Stimulated activated CD4-positive, alpha-beta T cell treated with anti-CD3 and anti-CD28 coated beads, TNF-alpha, amount 100 ng/mL, for 1 hour (primary cell): ENCODE measurements at regions not wholly inside any gene's neighbourhood (a gene's known extent, or its start where the extent isn't known, plus 50 kb on each side); places are given as distances from the start of the nearest gene placed in this dataset.

Source experiments
- DNase-seq, 3 donors: peaks; one replicate each; pipeline ENCODE4 v3.0.0-alpha.2; 2020; ENCODE audit warnings: low read depth in 3 of 3, low spot score in 1 of 3

GRCh38 chrX:40318801-40319200 lies 221.0 kb upstream of the BCOR start:
- no peak for DNase-seq

DNA sequence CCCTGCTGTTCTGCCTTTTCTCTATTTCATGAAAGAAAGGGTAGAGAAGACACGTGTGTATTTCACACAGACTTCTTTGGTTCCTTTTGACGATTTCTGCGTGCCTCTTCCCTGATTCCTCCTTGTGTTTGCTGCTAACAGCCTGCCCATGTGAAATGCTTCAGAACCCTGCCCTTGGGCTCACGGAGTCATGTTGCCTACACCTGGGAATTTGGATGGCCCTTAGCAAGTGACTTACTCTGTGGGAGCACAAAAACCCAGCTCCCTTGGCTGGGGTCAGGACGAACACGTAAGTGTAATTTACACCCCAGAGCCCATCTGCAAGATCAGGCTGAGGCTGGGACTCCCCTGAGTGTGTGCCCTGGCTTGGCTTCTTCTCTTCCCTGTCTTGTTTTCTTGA lies 220.3 kb upstream of the BCOR start:
- DNase-seq: no peak

- DNase-seq: no peak
Observed at GRCh38 chrX:40316502-40316901, 218.7 kb upstream of the BCOR start.

GRCh38 chrX:40314070-40314469 lies 216.3 kb upstream of the BCOR start:
- DNase-seq: no peak

GRCh38 chrX:40313269-40313668 lies 215.5 kb upstream of the BCOR start:
- DNase-seq: no peak

DNA sequence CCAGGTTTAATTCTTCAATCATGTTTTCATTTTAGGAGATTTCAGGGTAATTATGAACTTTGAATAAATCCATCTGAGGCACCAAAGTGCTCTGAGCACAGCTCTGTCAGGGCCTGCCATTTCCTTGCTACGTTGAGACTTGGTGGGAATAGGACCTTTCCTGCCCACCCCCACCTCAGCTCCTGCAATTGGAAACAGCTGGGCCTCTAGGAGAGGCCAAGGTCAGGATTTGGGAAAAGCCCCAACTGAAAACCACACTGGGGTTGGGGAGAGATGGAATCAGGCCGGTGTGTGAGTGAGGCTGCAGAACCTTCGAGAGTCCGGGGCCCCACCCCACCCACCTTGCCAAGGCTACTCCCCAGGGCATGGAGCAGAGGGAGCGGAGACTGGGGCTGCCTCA lies 212.7 kb upstream of the BCOR start:
- DNase-seq: no peak

DNA sequence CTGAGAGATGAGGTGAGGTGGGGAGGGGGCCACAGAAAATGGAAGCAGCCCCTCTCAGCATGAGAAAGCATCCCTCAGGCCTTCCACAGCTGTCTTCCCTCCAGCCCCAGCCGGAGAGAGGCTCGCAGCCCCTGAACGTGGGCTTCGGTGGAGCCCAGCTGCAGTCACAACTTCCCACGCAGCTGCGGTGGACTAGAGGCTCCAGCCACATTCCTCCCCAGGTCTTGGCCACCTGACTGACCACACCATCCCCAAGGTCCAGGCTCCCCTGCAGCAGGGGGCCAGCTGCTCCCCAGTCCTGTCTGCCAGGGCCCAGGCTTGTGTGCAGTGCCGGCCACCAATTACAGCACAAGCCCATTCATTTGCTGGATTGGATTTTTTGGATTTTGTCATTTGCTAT lies 212.3 kb upstream of the BCOR start:
- no peak for DNase-seq

- no peak for DNase-seq
Observed at GRCh38 chrX:40307871-40308270, 210.1 kb upstream of the BCOR start.

DNA sequence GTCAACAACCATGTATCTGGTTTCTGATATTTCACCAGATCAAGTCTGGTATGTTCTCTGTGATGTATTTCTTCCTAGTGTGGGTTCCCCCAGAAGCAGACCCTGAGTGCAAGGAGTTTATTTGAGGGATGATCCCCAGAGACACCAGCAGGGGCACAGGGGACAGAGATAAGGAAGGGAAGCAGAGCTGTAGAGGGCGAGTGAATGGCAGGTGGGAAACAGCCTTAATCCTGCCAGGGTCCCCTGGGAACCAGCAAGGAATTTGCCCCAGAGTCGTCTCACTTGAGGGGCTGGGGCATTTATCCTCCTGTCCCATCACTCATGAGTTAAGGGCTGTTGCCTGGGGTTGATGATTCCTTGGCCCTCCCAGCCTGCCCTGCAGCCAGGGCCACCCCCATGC lies 206.4 kb upstream of the BCOR start:
- no peak for DNase-seq

DNA sequence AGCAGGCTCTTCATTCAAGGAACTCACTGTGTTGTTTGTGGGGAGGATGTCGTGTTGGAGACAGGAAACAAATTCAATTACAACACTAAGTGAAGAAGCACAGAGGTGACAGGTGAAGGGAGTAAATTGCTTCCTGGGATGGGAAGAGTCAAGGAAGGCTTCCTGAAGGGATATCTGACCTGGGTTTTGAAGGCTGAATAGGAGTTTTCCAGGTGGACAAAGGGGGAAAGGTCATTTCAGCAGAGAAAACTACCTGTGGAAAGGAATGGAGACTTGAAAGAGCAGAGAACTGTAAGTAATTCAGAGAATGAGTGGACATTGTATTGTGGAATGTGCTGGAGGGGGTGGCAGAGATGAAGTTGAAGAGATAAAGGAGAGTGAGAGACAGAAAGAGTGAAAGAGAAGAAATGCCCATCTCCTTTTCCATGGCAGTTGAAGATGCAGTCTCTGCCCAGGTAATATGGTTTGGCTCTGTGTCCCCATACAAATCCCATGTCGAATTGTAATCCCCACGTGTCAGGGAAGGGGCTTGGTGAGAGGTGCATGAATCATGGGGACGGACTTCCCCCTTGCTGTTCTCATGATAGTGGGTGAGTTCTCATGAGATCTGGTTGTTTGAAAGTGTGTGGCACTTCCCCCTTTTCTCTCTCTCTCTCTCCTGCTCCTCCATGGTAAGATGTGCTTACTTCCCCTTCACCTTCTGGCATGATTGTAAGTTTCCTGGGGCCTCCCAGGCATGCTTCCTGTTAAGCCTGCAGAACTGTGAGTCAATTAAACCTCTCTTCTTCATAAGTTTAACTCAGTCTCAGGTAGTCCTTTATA lies 205.7 kb upstream of the BCOR start:
- DNase-seq: no peak

DNA sequence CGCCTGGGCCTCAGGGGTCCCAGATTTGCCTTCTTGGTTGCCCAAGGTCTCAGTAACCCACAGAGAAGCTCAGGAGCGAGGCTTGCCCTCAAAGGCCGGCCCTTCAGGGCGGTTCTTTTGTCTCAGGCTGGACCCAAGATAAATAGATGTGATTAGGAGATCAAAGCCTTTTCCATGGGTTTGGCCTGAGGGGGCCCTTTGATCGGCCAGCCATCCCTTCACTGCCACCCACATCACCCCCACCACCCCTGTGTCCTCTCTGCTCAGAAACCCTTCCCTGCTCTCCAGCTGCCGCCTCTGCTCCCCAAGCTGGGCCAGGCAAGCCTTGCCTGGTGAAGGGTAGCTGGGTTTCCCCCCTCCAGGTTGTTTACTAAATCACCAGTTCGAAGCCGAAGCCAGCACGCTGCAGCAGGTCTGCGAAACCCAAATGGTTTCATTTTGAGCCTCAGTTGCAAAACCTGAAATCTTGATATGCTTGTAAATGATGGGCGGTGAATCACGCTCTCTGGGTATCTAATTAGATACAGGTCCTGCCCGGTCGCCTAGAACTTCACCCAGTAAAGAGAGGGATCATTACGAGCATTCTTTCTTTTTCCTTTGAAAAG lies 202.6 kb upstream of the BCOR start:
- DNase-seq: no peak

- no peak for DNase-seq
Observed at GRCh38 chrX:40299641-40300046, 201.9 kb upstream of the BCOR start.

DNA sequence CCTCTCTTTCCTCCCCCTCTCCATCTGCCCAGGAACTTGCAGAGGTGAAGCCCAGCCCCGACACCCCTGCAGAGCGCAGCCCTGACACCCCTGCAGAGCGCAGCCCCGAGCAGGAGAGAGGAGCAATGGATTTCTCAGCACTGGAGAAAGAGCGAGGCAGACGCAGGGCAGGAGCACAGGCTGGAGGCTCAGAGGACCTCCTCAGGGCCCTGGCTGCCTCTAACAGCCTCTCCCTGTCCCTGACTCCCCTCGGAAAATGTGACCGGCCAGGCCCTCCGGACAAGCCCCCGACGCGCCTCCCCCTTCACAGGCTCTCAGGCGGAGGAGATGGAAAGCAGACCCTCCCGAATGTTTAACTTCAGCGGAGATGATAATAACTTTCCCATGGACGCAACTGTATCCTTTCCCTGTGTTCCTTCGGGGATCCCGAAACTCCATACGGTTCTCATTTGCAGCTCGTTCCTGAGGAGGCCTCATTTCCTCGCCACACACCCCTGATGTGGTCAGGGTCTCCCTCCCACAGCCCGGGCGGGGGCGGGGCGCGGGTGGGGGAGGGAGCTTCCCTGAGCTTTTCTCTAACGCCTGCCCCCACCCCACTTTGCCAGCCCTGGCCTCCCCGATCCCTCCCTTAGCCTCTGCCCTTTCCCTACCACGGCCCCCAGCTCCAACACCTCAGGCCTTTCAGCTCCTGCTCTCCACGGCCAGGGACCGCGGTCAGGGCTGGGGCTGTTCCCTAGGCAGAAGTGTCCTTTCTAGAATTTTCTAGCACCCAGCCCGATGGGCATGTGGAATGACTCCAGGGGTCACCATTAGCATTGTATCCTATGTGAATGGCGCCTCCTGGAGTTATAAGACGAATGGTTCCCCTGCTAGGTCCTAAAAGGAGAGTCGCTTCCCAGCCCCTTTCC lies 201.1 kb upstream of the BCOR start:
- no peak for DNase-seq

DNA sequence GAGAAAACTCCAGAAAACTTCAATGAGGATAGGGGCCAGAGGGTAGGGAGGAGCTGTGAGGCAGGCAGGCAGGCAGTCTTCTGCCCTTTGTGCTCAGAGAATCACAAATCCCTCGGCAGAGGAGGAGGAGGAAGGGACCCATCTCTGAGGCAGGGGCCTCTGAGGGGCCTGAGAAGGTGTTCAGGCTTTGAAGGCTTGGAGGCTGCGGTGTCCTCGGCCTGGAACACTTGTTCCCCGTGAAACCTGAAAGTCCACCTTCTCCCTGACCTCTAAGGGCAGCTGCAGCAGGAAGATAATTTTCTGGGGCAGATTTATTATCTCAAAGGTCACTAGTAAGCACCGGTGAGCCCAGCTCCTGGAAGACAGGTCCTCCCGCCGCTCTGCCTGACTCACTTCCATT lies 200.3 kb upstream of the BCOR start:
- DNase-seq: no peak

DNA sequence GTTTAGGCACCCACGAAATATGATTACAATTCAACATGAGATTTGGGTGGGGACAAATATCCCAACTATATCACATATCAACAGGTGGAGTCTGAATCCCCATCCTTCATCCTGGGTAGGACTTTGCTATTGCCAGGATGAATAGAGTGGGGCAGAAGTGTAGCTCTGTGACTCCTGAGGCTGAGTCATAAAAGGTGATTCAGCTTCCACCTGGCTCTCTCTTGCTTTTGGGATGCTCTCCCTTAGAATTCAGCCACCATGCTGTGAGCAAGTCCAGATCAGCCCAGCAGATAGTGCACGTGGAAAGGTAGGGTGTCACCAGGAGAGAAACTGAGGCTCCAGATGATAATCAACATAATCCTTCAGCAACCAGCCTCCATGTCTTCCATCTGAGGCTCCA lies 193.8 kb upstream of the BCOR start:
- no peak for DNase-seq

DNA sequence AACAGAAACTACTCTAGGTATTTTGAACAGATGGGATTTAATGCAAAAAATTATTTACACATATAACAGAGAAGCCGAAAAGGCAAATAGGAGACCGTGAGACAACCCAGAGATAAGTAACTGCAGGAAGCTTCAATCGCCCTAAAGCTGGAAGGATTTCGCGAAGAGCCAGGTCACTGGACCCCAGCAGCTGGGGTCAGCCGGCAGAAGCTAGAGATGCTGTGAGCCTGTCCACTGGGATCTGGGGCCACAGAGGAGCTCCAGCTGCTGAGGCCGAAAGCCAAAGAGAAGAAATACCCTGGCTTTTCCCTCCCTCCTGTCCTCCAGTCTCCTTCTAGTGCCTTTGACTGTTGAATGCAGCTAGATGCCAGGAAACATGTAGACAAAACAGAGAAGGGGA lies 192.8 kb upstream of the BCOR start:
- no peak for DNase-seq

- DNase-seq: no peak
Observed at GRCh38 chrX:40285876-40286275, 188.1 kb upstream of the BCOR start.

DNA sequence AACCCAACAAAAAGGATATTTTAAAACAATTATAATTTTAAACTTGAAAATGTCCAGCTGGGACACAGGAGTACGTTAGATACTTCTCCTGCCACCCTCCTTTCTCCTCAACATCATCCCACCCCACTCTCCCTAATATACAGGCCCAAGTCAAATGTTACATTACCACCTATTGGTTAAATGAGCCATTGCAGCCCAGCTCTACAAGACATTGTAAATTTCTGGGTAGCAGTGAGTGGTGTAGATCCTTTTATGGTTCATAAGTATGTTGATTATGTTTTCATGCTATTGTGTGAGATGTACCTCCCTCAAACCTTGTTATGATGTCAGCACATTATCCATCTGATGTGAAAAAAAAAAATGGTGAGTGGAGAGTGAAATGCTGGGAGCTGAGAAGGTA lies 187.1 kb upstream of the BCOR start:
- DNase-seq: no peak

DNA sequence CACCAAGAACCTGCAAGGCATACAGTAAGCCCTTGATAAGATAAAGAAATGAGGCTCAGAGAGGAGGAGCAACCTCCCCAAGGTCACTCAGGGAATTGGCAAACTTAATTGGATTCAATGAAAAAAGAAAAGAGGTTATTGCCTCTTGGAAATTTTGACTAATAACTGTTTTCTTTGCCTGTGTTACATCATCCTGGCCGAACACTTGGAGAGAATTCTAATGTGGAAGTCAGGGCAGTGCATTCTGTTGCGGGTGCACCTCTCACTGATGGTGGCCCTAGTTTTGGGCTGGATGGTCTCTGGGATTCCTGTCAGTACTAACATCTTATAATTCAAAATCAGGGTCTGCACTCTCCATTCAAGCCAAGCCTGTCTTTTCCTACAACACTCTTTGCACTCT lies 186.2 kb upstream of the BCOR start:
- DNase-seq: no peak

GRCh38 chrX:40282946-40283660 lies 185.3 kb upstream of the BCOR start:
- DNase-seq: no peak

GRCh38 chrX:40282348-40282747 lies 184.6 kb upstream of the BCOR start:
- DNase-seq: no peak
